IPS DF 4.7 (cell line): ENCODE measurements at regions not wholly inside any gene's neighbourhood (a gene's known extent, or its start where the extent isn't known, plus 50 kb on each side); places are given as distances from the start of the nearest gene placed in this dataset.

Source experiments
- DNase-seq: peaks from one replicate; pipeline ENCODE4 v3.0.0-alpha.2; 2013; ENCODE audit warnings: low spot score; ENCODE audit errors: extremely low read depth

- no peak for DNase-seq
These were observed 264.7 kb downstream of the BUD13 start for GRCh38 chr11:116507849-116508695.

GRCh38 chr11:116507016-116507415 lies 265.8 kb downstream of the BUD13 start:
- no peak for DNase-seq

GRCh38 chr11:116506263-116506825 lies 266.4 kb downstream of the BUD13 start:
- no peak for DNase-seq

DNA sequence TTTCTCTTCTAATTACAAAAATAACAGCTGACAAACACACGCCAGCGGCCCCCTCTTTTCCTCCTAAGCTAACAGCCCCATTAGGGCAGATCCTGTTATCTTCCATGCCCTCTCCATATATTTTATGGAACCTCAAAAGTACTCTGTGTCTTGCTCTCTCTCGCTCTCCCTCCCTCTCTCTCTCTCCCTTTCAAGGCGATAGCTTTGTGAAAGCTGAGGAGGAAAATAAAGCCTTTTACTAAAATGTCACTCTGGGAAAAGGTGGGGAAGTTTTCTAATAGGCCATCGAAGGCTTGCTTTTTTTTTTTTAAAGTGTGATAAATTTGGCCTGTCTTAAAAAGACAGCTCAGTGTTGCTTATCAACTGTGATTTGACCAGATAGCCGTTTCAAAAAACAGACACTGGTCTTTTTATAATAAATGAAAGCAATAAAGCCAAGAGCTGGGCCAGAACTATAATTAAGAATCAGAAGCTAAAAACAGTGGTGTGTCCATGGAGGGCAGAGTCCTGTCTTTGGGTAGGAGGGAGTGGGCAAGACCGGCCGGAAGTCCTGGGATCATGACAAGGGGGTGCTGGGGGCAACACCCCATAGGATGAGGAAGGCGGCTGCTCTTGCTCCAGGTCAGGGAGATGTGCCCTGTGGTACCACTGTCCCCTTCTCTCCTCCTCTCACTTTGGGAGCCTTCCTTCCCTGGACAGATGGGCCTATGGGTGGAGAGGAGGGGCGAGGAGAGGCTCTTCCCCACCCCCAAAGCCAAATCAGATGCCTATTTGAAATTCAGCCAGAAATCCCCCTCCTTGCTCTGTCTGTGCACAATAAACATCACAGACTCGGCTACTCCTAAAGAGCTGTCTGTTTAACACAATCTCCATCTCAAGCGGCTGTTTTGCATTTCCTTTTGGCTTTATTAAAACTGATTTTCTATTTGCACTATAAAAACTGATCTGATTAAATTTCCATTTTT lies 267.2 kb downstream of the BUD13 start:
- no peak for DNase-seq

GRCh38 chr11:116504541-116505297 lies 268.1 kb downstream of the BUD13 start:
- DNase-seq, result no peak

GRCh38 chr11:116503216-116504160 lies 269.3 kb downstream of the BUD13 start:
- DNase-seq, result no peak

- no peak for DNase-seq
These were observed 270.1 kb downstream of the BUD13 start for GRCh38 chr11:116502641-116503061.

- DNase-seq, result no peak
These were observed 271.1 kb downstream of the BUD13 start for GRCh38 chr11:116501728-116502127.

DNA sequence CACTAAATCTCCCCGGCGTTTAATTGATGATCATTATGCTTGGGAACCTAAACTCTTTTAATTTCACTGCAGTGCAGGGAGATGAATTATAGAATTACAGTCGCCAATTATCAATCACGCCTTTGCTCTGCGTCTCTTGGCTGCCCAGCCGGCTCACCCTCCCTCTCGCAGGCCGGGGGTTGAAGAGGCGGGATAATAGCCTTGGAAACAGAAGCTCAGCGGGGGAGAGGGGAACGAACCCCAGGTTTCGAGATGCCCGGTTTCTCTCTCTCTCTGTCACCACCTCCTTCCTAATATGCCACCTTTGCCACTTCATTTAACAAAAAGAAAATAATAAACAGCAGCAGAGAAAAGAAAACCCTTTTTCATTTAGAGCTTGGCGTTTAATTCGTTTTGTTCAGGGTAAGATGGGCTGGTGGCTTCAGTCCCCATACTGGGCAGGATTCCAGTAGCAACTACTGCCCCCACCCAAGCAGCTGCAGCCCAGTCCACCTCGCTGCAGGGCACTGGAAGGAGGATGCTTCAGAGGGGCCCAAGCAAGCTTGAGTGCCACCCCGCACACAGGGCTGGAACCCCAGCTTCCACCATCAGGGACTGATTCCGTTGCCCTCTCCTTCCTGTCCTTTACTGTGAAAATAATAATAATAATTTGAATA lies 271.7 kb downstream of the BUD13 start:
- DNase-seq, result no peak

GRCh38 chr11:116500026-116500946 lies 272.5 kb downstream of the BUD13 start:
- DNase-seq, result no peak

DNA sequence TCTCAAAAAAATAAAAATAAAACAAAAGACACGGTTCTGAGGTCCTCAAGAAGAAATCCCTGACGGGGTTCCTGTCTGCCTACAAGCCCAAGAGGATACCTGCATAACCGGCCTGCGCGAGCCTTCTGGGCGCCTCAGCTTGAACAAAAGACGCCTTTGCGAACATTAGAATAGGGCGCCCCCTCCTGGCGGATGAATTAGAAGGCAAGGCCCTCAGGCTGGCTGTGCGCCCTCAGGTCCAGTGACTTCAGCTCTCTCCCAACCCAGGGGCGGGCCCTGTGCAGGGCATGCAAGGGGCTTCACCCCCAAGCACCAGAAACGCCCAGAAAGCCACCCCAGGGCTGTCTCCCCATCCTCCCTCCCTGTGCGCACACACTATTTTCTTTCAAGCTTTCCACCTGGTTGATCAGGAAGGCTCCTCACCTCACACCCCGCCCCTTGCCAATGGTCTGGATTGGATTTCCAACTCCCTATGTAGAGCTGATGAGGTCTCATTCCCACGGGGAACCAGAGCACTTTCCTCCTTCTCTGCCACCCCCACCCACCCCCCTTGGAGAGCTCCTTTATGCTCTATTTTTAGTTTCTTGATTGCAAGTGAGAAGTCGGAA lies 273.3 kb downstream of the BUD13 start:
- peak; percentile 74 for DNase-seq

- DNase-seq, result no peak
These were observed 274.6 kb downstream of the BUD13 start for GRCh38 chr11:116498161-116498560.

- DNase-seq, result no peak
These were observed 280.2 kb downstream of the BUD13 start for GRCh38 chr11:116492600-116492999.

DNA sequence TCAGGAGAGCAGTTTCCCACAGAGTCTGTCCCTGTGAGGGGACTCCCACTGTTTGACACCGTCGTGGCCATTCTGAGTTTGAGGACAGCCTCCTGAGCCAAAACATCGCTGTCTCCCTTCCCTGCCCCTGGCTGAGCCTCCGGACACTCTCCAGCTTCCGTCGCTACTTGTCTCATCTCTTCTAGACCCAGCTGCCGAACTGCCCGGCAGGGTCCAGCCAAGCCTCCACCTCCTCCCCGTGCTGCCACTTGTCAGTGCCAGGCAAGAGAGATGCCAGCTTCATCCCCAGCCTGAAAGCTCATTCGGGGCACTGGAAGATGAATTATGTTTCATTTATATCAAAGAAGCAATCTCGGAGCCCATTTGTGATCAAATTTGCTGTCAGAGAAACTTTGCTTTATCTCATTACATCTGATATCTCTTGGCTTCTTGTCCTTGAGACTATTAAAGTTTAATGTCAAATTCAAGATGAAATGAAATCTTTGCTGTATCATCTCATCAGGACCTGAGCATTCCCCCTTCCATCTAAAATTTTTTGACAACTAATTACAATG lies 283.9 kb downstream of the BUD13 start:
- no peak for DNase-seq

- no peak for DNase-seq
These were observed 287.4 kb downstream of the BUD13 start for GRCh38 chr11:116485425-116485824.

- no peak for DNase-seq
These were observed 290.1 kb downstream of the BUD13 start for GRCh38 chr11:116482716-116483115.

- DNase-seq, result no peak
These were observed 291.6 kb downstream of the BUD13 start for GRCh38 chr11:116481126-116481675.
